ENCODE measurements at regions not wholly inside any gene's neighbourhood (a gene's known extent, or its start where the extent isn't known, plus 50 kb on each side); places are given as distances from the start of the nearest gene placed in this dataset.

DNA sequence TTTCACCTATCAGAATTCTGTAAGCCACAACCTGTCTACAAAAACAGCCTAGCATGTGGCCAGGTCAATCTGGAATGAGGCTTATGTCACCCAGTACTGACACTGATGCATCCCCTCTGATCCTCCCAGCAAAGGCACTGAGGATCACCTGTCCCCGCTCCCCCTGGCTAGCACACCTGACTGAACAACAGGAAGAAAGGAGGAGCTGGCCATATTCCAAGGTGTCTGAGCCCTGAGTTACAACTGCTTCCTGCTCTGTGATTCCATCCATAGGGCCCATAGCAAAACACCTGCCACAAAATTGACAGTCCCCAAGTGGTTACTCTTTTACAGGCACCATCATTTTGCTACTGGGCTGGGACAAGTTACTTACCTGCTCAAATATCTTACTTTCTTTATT lies 555.5 kb upstream of the CFAP20DC start:
- H3K27ac ChIP-seq, result no peak overlapping the region
- H3K9me3 ChIP-seq, result no peaks in the 10 kb centered on the region
- H3K27me3 ChIP-seq, result no peaks in the 10 kb centered on the region
- no peak overlapping the region for H3K4me3 ChIP-seq
- 97 to 100% (median 100%) methylated on average over 1 of the region's 1 CpG for WGBS, 3 donors
- intact Hi-C loops (cut with DNase I), result no loop called here
- H3K4me1 ChIP-seq (ENCODE audit: insufficient read depth), result no peaks in the 10 kb centered on the region
- H3K36me3 ChIP-seq, result no peaks in the 10 kb centered on the region
- TF ChIP-seq EP300 (IDR thresholded peaks at IDR 0.05) (no peak), POLR2A (IDR thresholded peaks at IDR 0.05) (no peak)
- TF ChIP-seq, protein P1, sequence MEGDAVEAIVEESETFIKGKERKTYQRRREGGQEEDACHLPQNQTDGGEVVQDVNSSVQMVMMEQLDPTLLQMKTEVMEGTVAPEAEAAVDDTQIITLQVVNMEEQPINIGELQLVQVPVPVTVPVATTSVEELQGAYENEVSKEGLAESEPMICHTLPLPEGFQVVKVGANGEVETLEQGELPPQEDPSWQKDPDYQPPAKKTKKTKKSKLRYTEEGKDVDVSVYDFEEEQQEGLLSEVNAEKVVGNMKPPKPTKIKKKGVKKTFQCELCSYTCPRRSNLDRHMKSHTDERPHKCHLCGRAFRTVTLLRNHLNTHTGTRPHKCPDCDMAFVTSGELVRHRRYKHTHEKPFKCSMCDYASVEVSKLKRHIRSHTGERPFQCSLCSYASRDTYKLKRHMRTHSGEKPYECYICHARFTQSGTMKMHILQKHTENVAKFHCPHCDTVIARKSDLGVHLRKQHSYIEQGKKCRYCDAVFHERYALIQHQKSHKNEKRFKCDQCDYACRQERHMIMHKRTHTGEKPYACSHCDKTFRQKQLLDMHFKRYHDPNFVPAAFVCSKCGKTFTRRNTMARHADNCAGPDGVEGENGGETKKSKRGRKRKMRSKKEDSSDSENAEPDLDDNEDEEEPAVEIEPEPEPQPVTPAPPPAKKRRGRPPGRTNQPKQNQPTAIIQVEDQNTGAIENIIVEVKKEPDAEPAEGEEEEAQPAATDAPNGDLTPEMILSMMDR (IDR thresholded peaks at IDR 0.05), result no peak
- DNase-seq, result no peak

DNA sequence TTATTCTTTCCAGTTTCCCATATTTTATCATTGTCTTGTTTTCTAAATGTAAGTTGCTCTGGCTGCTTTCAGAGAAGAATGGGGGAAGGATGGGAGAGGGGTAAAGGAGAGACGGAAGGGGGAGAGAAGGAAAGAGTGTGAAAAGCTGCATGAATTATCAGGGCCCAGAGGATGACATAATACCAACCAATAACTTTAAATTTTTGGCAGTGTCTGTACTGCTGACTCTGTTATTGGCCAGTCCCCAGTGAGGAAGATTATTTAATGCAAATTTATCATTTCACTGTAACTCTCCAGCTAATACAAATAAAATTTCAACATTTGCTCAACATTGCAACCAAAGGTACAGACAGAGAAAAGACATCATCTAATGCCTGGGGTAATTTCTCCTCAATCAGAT lies 551.7 kb upstream of the CFAP20DC start:
- Histone ChIP-seq H3K27me3 (no peaks in the 10 kb centered on the region), H3K27ac (no peak overlapping the region), H3K36me3 (no peaks in the 10 kb centered on the region), H3K4me3 (no peak overlapping the region), H3K4me1 (ENCODE audit: insufficient read depth) (peaks cover 1% of the 10 kb centered on the region), H3K9me3 (no peaks in the 10 kb centered on the region)
- TF ChIP-seq EP300 (IDR thresholded peaks at IDR 0.05), result no peak
- TF ChIP-seq, protein P1 (IDR thresholded peaks at IDR 0.05), result no peak
- TF ChIP-seq POLR2A (IDR thresholded peaks at IDR 0.05), result no peak
- intact Hi-C loops (cut with DNase I), result no loop called here
- WGBS, 3 donors, result 26 to 56% (median 51%) methylated on average over 1 of the region's 1 CpG
- no peak for DNase-seq

DNA sequence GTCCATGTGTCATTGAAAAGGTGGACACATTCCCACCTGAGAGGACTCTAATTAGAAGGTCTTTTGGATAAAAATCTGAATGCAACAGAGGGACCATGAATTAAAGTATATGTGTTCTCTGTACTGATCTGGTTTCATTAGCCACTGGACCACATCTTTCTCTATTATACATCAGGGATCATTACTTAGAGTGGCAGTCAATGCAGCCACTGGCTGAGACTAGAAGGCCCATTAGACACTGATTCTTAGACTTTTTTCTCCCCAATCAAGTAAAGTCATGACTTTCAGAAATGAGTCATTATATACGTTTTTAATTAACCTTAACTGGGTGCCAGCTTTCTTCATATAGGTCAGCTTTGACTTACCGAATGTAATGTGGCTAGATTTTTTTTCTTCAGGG lies 550.8 kb upstream of the CFAP20DC start:
- no peaks in the 10 kb centered on the region for H3K9me3 ChIP-seq
- H3K27me3 ChIP-seq, result no peaks in the 10 kb centered on the region
- WGBS, 3 donors, result 80 to 83% (median 83%) methylated on average over 2 of the region's 2 CpGs
- H3K36me3 ChIP-seq, result no peaks in the 10 kb centered on the region
- peaks cover 1% of the 10 kb centered on the region for H3K4me1 ChIP-seq (ENCODE audit: insufficient read depth)
- H3K27ac ChIP-seq, result no peak overlapping the region
- intact Hi-C loops (cut with DNase I), result no loop called here
- H3K4me3 ChIP-seq, result no peak overlapping the region
- TF ChIP-seq POLR2A (IDR thresholded peaks at IDR 0.05), result no peak
- TF ChIP-seq, protein P1 (IDR thresholded peaks at IDR 0.05), result no peak
- TF ChIP-seq EP300 (IDR thresholded peaks at IDR 0.05), result no peak
- DNase-seq, result no peak

DNA sequence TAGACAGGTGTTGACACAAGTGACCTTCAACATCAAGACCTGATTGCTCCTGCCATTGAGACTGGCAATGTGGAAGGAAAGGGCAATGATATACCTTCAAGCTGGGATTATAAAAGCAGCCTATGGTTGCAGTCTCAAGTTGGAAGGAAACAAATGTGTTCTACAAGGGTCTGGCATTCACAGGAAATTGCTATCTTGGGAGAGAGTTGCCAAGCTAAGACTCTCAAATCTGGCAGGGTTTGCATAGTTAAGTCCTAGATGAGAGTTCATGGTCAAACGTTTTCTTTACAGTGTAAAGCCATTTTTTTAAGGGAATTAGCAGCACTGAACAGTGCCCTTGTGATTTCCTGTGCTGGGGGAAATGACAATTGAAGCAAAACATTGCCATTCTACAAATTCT lies 546.9 kb upstream of the CFAP20DC start:
- Histone ChIP-seq H3K4me3 (no peak overlapping the region), H3K36me3 (no peaks in the 10 kb centered on the region), H3K4me1 (ENCODE audit: insufficient read depth) (peaks cover 1% of the 10 kb centered on the region), H3K9me3 (no peaks in the 10 kb centered on the region), H3K27ac (no peak overlapping the region), H3K27me3 (no peaks in the 10 kb centered on the region)
- 6 to 12% (median 9%) methylated on average over 1 of the region's 1 CpG for WGBS, 3 donors
- TF ChIP-seq, protein P1 (IDR thresholded peaks at IDR 0.05), result no peak
- TF ChIP-seq EP300 (IDR thresholded peaks at IDR 0.05) (no peak), POLR2A (IDR thresholded peaks at IDR 0.05) (no peak)
- no peak for DNase-seq
- intact Hi-C loops (cut with DNase I), result loop anchor here in 1 of 4 donors (5.0 kb wide), 1 partner anchor 456 kb away; no protein-coding TSS in a partner anchor
